B cell (primary cell): ENCODE measurements at regions not wholly inside any gene's neighbourhood (a gene's known extent, or its start where the extent isn't known, plus 50 kb on each side); places are given as distances from the start of the nearest gene placed in this dataset.

Experiments
- ATAC-seq: fragments of 200-7000 bp; cut with Tn5 transposase; one replicate; pipeline ENCODE4 v1.10.0; 2021; ENCODE audit warnings: low read depth, mild to moderate bottlenecking, moderate number of reproducible peaks, moderate library complexity
- CTCF ChIA-PET: fragments of 350-600 bp; sonication (Branson Sonifier 250); formaldehyde crosslinking; loops from one replicate; lab custom pipeline; 2021; ENCODE audit warnings: antibody characterized with exemption, inconsistent platforms; lab: Charles Lee
- POLR2A ChIA-PET: fragments of 350-600 bp; sonication (Branson Sonifier 250); formaldehyde crosslinking; loops from one replicate; lab custom pipeline; 2021; ENCODE audit warnings: antibody characterized with exemption; lab: Charles Lee
- DNase-seq: peaks from one replicate; pipeline ENCODE4 v3.0.0; 2013
- H2AFZ ChIP-seq: 2 replicates; pipeline ENCODE4 v1.6.1; 2012; ENCODE audit warnings: mild to moderate bottlenecking, low read depth, low read length; ENCODE audit not compliant: insufficient read depth, poor library complexity, severe bottlenecking
- H3K27ac ChIP-seq, 2 donors: 1 replicate in 1 of 2; 2 replicates in 1 of 2; pipeline ENCODE4 v1.5.1; 2012 to 2013; ENCODE audit warnings: low read length in 2 of 2, mild to moderate bottlenecking in 2 of 2, moderate library complexity in 1 of 2
- H3K27me3 ChIP-seq, 4 experiments: fragments of 200-600 bp in 1 of 4; sonication (generic) in 1 of 4; replicated peaks in 1 of 4; 1 replicate in 2 of 4; 2 replicates in 2 of 4; pipeline versions ENCODE4 v1.6.1 to v1.7.0; 2013 to 2016; ENCODE audit warnings: low read length in 3 of 4, mild to moderate bottlenecking in 2 of 4, mixed read lengths in 1 of 4, moderate library complexity in 1 of 4; ENCODE audit not compliant: insufficient read depth in 4 of 4, control insufficient read depth in 3 of 4; ENCODE audit errors: control extremely low read depth in 1 of 4
- H3K36me3 ChIP-seq, 2 experiments: replicated peaks in 1 of 2; 1 replicate in 1 of 2; 2 replicates in 1 of 2; pipeline versions ENCODE4 v1.6.1 to v1.7.1; 2013; ENCODE audit warnings: low read length in 1 of 2; ENCODE audit not compliant: insufficient read depth in 2 of 2, control insufficient read depth in 1 of 2; ENCODE audit errors: control extremely low read depth in 1 of 2, extremely low read depth in 1 of 2
- H3K4me1 ChIP-seq, 2 donors: fragments of 200-600 bp in 1 of 2; sonication (generic) in 1 of 2; 1 replicate in 1 of 2; 2 replicates in 1 of 2; pipeline versions ENCODE4 v1.5.1 to v1.6.1; 2013 to 2017; ENCODE audit warnings: low read length in 2 of 2; ENCODE audit not compliant: control insufficient read depth in 2 of 2, insufficient read depth in 2 of 2
- H3K4me2 ChIP-seq: replicated peaks from 2 replicates; pipeline ENCODE3; 2012; ENCODE audit warnings: mild to moderate bottlenecking, low read depth, low read length; ENCODE audit not compliant: poor library complexity, severe bottlenecking
- H3K4me3 ChIP-seq, 5 experiments: fragments of 200-600 bp in 1 of 5; sonication (generic) in 1 of 5; 1 replicate in 3 of 5; 2 replicates in 2 of 5; pipeline versions ENCODE4 v1.5.1 to v1.7.0; 2011 to 2016; ENCODE audit warnings: low read length in 4 of 5, mild to moderate bottlenecking in 4 of 5, low read depth in 2 of 5, control low read depth in 1 of 5, moderate library complexity in 1 of 5; ENCODE audit not compliant: insufficient read depth in 1 of 5; ENCODE audit errors: control extremely low read depth in 1 of 5, extremely low read depth in 1 of 5
- H3K79me2 ChIP-seq: fragments of 200-600 bp; sonication (generic); one replicate; pipeline ENCODE4 v1.6.0; 2016; ENCODE audit warnings: low read length; ENCODE audit not compliant: control insufficient read depth, insufficient read depth
- H3K9ac ChIP-seq: fragments of 200-600 bp; sonication (generic); 2 replicates; pipeline ENCODE4 v1.6.1; 2017; ENCODE audit warnings: mild to moderate bottlenecking, low read length, moderate library complexity
- H3K9me3 ChIP-seq, 3 donors: one replicate each; pipeline versions ENCODE4 v1.6.1 to v1.7.1; 2013; ENCODE audit warnings: low read length in 2 of 3; ENCODE audit not compliant: control insufficient read depth in 2 of 3, insufficient read depth in 1 of 3; ENCODE audit errors: control extremely low read depth in 1 of 3
- H4K20me1 ChIP-seq: 2 replicates; pipeline ENCODE4 v1.6.0; 2012; ENCODE audit warnings: mild to moderate bottlenecking, low read length; ENCODE audit not compliant: insufficient read depth, control insufficient read depth, poor library complexity, severe bottlenecking
- H3K27ac Mint-ChIP-seq: one replicate; pipeline ENCODE4 v1.8.0; 2021; ENCODE audit warnings: mixed read lengths
- H3K27me3 Mint-ChIP-seq: one replicate; pipeline ENCODE4 v1.8.0; 2021; ENCODE audit warnings: mixed read lengths
- H3K4me1 Mint-ChIP-seq: one replicate; pipeline ENCODE4 v1.8.0; 2021; ENCODE audit warnings: mixed read lengths
- H3K4me3 Mint-ChIP-seq: one replicate; pipeline ENCODE4 v1.8.0; 2021; ENCODE audit warnings: mixed read lengths
- H3K9me3 Mint-ChIP-seq: one replicate; pipeline ENCODE4 v1.8.0; 2022; ENCODE audit warnings: mixed read lengths; ENCODE audit not compliant: insufficient read depth
- CTCF ChIP-seq: fragments of 200-600 bp; IDR thresholded peaks from one replicate; pipeline ENCODE4 v1.8.0; 2022; ENCODE audit warnings: antibody characterized with exemption, mild to moderate bottlenecking
- EZH2 ChIP-seq: IDR thresholded peaks from 2 replicates; pipeline ENCODE4 v1.6.1; 2012; ENCODE audit warnings: borderline replicate concordance, low read depth, mild to moderate bottlenecking, moderate library complexity, low read length; ENCODE audit not compliant: insufficient read depth, poor library complexity, severe bottlenecking
- WGBS: methylation state at CpG from one replicate; pipeline ENCODE4 v1.1.5; 2013; ENCODE audit warnings: missing lambda C conversion rate; ENCODE audit not compliant: insufficient coverage; 5-methylcytosine and 5-hydroxymethylcytosine counted together
- intact Hi-C: fragments of 100-400 bp; cut with micrococcal nuclease; formaldehyde crosslinking; loops from one replicate; pipeline ENCODE4 v1.10.0; 2022

DNA sequence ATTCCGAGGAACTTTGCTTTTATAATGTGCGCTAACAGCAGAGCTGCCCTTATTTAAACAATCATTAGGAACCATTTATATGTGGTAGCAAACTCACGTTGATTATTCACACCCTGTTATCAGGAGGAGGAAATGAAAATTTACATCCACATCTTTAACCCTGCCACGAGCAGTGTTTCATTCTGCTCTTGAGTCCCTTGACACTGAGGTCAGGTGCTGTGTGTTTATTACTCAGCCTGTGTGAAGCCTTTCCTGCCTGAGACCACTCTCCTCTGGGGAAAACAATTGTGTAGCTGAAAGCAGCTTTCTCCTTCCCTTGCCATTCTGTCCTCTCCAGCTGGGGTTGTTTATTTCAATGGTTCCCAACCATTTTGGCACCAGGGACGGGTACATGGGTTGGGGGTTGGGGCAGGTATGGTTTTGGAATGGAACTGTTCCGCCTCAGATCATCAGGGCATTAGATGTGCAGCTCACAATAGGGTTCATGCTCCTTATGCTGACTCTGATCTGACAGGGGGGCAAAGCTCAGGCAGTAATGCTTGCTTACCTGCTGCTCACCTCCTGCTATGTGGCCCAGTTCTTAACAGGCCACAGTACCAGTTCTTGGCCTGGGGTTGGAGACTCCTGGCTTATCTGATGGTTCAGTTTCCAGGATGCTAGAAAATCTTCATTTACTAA, 651.1 kb downstream of the TDRD15 start:
- 57% methylated on average over 1 of the region's 6 CpGs for WGBS
- no peaks in the 10 kb centered on the region for H3K27me3 Mint-ChIP-seq
- POLR2A ChIA-PET, result no interaction called here

GRCh38 chr2:21779786-21780185, 656.0 kb downstream of the TDRD15 start:
- POLR2A ChIA-PET, result no interaction called here
- H3K79me2 ChIP-seq, result no peaks in the 10 kb centered on the region
- TF ChIP-seq EZH2, result no peak
- no peak for TF ChIP-seq CTCF
- H3K27me3 ChIP-seq, result no peaks in the 10 kb centered on the region
- no peaks in the 10 kb centered on the region for H3K9me3 ChIP-seq
- H3K9me3 Mint-ChIP-seq, result peaks cover 2% of the 10 kb centered on the region
- no peaks in the 10 kb centered on the region for H3K36me3 ChIP-seq
- H3K27ac ChIP-seq, result no peak overlapping the region
- no peaks in the 10 kb centered on the region for H4K20me1 ChIP-seq
- H2AFZ ChIP-seq, result no peak overlapping the region
- H3K4me2 ChIP-seq, result no peak overlapping the region
- H3K27me3 Mint-ChIP-seq, result no peaks in the 10 kb centered on the region
- no peak overlapping the region for H3K4me3 Mint-ChIP-seq
- CTCF ChIA-PET, result no interaction called here
- H3K9ac ChIP-seq, result no peak overlapping the region
- H3K4me1 ChIP-seq, result no peaks in the 10 kb centered on the region
- intact Hi-C loops, result no loop called here
- no CpG with 5 or more reads among the region's 1 CpG for WGBS
- no peaks in the 10 kb centered on the region for H3K4me1 Mint-ChIP-seq
- H3K4me3 ChIP-seq, result no peak overlapping the region
- no peak for DNase-seq
- H3K27ac Mint-ChIP-seq, result no peak overlapping the region
- no peak for ATAC-seq

More for the DNA sequence above, 651.1 kb downstream of the TDRD15 start:
- Histone ChIP-seq H3K9me3 (no peaks in the 10 kb centered on the region), H3K9ac (no peak overlapping the region), H4K20me1 (no peaks in the 10 kb centered on the region), H3K27me3 (no peaks in the 10 kb centered on the region), H3K36me3 (no peaks in the 10 kb centered on the region), H3K4me3 (no peak overlapping the region), H3K27ac (no peak overlapping the region), H3K4me1 (no peaks in the 10 kb centered on the region), H3K79me2 (no peaks in the 10 kb centered on the region), H3K4me2 (no peak overlapping the region), H2AFZ (no peak overlapping the region)
- ATAC-seq (no peak), DNase-seq (no peak)
- no peak overlapping the region for H3K27ac Mint-ChIP-seq
- CTCF ChIA-PET, result no interaction called here
- intact Hi-C loops, result no loop called here
- no peaks in the 10 kb centered on the region for H3K9me3 Mint-ChIP-seq
- TF ChIP-seq EZH2, result no peak
- H3K4me3 Mint-ChIP-seq, result no peak overlapping the region
- H3K4me1 Mint-ChIP-seq, result no peaks in the 10 kb centered on the region
